CD4-positive, alpha-beta T cell (primary cell): ENCODE measurements at regions not wholly inside any gene's neighbourhood (a gene's known extent, or its start where the extent isn't known, plus 50 kb on each side); places are given as distances from the start of the nearest gene placed in this dataset.

Experiments used
- ATAC-seq: fragments of 200-7000 bp; cut with Tn5 transposase; one replicate; pipeline ENCODE4 v1.10.0; 2022; ENCODE audit warnings: mild to moderate bottlenecking; ENCODE audit not compliant: poor library complexity
- CTCF ChIA-PET: fragments of 350-600 bp; sonication (Branson Sonifier 250); formaldehyde crosslinking; loops from one replicate; lab custom pipeline; 2021; ENCODE audit warnings: antibody characterized with exemption, inconsistent platforms; lab: Charles Lee
- POLR2A ChIA-PET: fragments of 350-600 bp; sonication (Branson Sonifier 250); formaldehyde crosslinking; loops from one replicate; lab custom pipeline; 2021; ENCODE audit warnings: antibody characterized with exemption, inconsistent platforms; lab: Charles Lee
- DNase-seq, 14 experiments: peaks; one replicate each; pipeline ENCODE4 v3.0.0-alpha.2; 2013 to 2020; ENCODE audit warnings: mixed read lengths in 2 of 14
- H3K27ac ChIP-seq, 2 donors: one replicate each; pipeline versions ENCODE4 v1.5.1 to v1.7.0; 2013; ENCODE audit warnings: low read length in 2 of 2, low read depth in 1 of 2, mild to moderate bottlenecking in 1 of 2
- H3K27me3 ChIP-seq, 2 experiments: 1 replicate in 1 of 2; 2 replicates in 1 of 2; pipeline versions ENCODE4 v1.6.1 to v1.7.0; 2013; ENCODE audit warnings: low read length in 2 of 2, control low read depth in 1 of 2, mild to moderate bottlenecking in 1 of 2, moderate library complexity in 1 of 2; ENCODE audit not compliant: insufficient read depth in 2 of 2, control insufficient read depth in 1 of 2
- H3K36me3 ChIP-seq: one replicate; pipeline ENCODE4 v1.6.1; 2013; ENCODE audit warnings: low read length, control low read depth; ENCODE audit not compliant: insufficient read depth
- H3K4me1 ChIP-seq: one replicate; pipeline ENCODE4 v1.6.1; 2013; ENCODE audit warnings: low read length, control low read depth; ENCODE audit not compliant: insufficient read depth
- H3K4me3 ChIP-seq: one replicate; pipeline ENCODE4 v1.5.1; 2013; ENCODE audit warnings: mild to moderate bottlenecking, low read length, moderate library complexity
- H3K9me3 ChIP-seq, 2 experiments: 1 replicate in 1 of 2; 2 replicates in 1 of 2; pipeline versions ENCODE4 v1.6.1 to v1.7.0; 2013; ENCODE audit warnings: low read length in 2 of 2, mild to moderate bottlenecking in 2 of 2, control low read depth in 1 of 2, moderate library complexity in 1 of 2; ENCODE audit not compliant: control insufficient read depth in 1 of 2, insufficient read depth in 1 of 2
- H3K27ac Mint-ChIP-seq: one replicate; pipeline ENCODE4 v1.8.0; 2020; ENCODE audit warnings: mixed read lengths
- H3K27me3 Mint-ChIP-seq: one replicate; pipeline ENCODE4 v1.8.0; 2021; ENCODE audit warnings: mixed read lengths
- H3K36me3 Mint-ChIP-seq: one replicate; pipeline ENCODE4 v1.8.0; 2021; ENCODE audit warnings: low read depth, mixed read lengths
- H3K4me1 Mint-ChIP-seq: one replicate; pipeline ENCODE4 v1.8.0; 2021; ENCODE audit warnings: low read depth, mixed read lengths
- H3K4me3 Mint-ChIP-seq: one replicate; pipeline ENCODE4 v1.8.0; 2020; ENCODE audit warnings: mild to moderate bottlenecking, mixed read lengths
- H3K9me3 Mint-ChIP-seq: one replicate; pipeline ENCODE4 v1.8.0; 2020; ENCODE audit warnings: mixed read lengths
- CTCF ChIP-seq: fragments of 200-600 bp; IDR thresholded peaks from one replicate; pipeline ENCODE4 v1.8.0; 2022; ENCODE audit warnings: antibody characterized with exemption, mild to moderate bottlenecking
- intact Hi-C, 2 experiments: fragments of 100-400 bp; cut with DNase I in 1 of 2; cut with micrococcal nuclease in 1 of 2; formaldehyde crosslinking; loops; one replicate each; pipeline versions ENCODE4 v1.15.1 to v1.9.0; 2023 to 2025; cut with DNase I, micrococcal nuclease

GRCh38 chr12:34384693-34385092, 362.4 kb downstream of the ALG10 start:
- TF ChIP-seq CTCF = no peak
- H3K27me3 Mint-ChIP-seq = no peaks in the 10 kb centered on the region
- H3K4me1 Mint-ChIP-seq = no peaks in the 10 kb centered on the region
- no peak overlapping the region for H3K4me3 Mint-ChIP-seq
- Histone ChIP-seq H3K4me1 (no peaks in the 10 kb centered on the region), H3K27ac (no peak overlapping the region), H3K4me3 (no peak overlapping the region), H3K27me3 (peaks cover 0 to 2% of the 10 kb centered on the region in 2 experiments), H3K9me3 (peaks cover 29 to 100% of the 10 kb centered on the region in 2 experiments), H3K36me3 (no peaks in the 10 kb centered on the region)
- DNase-seq (no peak), ATAC-seq (no peak)
- ChIA-PET POLR2A (no interaction called here), CTCF (no interaction called here)
- H3K27ac Mint-ChIP-seq = no peak overlapping the region
- H3K9me3 Mint-ChIP-seq = no peaks in the 10 kb centered on the region
- intact Hi-C loops = no loop called here
- H3K36me3 Mint-ChIP-seq = no peaks in the 10 kb centered on the region

DNA sequence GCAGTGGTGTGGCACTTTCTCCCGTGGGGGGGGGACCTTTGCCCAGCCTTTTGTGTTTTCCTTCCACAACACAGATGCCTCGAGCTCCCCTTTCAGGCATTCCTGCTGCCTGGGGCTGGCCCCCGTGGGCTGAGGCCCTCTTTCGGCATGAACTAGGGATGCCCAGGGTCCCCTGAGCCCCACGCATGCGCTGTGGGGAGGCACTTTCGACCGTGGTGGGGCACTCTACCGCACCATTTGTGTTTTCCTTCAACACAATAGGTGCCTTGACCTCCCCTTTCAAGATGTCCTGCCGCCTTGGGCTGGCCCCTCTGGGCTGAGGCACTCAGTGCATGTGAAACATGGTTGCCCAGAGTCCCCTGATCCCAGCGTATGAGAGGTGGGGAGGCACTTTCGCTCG, 363.7 kb downstream of the ALG10 start:
- H3K27me3 Mint-ChIP-seq = no peaks in the 10 kb centered on the region
- peaks cover 34 to 100% of the 10 kb centered on the region in 2 experiments for H3K9me3 ChIP-seq
- no peaks in the 10 kb centered on the region for H3K4me1 Mint-ChIP-seq
- DNase-seq = no peak
- no peaks in the 10 kb centered on the region for H3K4me1 ChIP-seq
- no peak overlapping the region for H3K4me3 Mint-ChIP-seq
- H3K36me3 Mint-ChIP-seq = no peaks in the 10 kb centered on the region
- TF ChIP-seq CTCF = no peak
- ChIA-PET POLR2A (no interaction called here), CTCF (no interaction called here)
- H3K4me3 ChIP-seq = no peak overlapping the region
- H3K27me3 ChIP-seq = peaks cover 0 to 2% of the 10 kb centered on the region in 2 experiments
- H3K9me3 Mint-ChIP-seq = no peaks in the 10 kb centered on the region
- H3K27ac ChIP-seq = no peak overlapping the region
- intact Hi-C loops = no loop called here
- no peaks in the 10 kb centered on the region for H3K36me3 ChIP-seq
- no peak overlapping the region for H3K27ac Mint-ChIP-seq
- no peak for ATAC-seq

DNA sequence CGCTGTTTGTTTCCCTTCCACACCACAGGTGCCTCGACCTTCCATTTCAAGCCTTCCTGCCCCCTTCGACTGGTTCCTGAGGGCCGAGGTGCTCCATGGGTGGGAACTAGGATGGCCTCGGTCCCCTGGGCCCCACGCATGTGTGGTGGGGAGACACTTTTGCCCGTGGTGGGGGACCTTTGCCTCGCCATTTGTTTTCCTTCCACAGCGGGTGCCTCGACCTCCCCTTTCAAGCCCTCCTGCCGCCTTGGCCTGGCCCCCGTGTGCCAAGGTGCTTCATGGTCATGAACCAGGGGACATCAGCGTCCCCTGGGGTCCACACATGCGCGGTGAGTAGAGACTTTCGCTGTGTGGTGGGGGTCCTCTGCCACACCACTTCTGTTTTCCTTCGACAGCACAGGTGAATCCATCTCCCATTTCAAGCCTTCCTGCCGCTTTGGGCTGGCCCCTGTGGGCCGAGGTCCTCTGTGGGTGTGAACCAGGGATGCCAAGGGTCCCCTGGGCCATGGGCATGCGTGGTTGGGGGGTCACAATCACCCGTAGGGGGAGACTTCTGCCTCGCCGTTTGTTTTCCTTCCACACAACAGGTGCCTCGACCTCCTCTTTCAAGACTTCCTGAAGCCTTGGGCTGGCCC, 364.4 kb downstream of the ALG10 start:
- intact Hi-C loops = no loop called here
- ATAC-seq = no peak
- Histone ChIP-seq H3K4me1 (no peaks in the 10 kb centered on the region), H3K9me3 (peaks cover 29 to 100% of the 10 kb centered on the region in 2 experiments), H3K36me3 (no peaks in the 10 kb centered on the region), H3K27me3 (peaks cover 0 to 2% of the 10 kb centered on the region in 2 experiments), H3K27ac (no peak overlapping the region), H3K4me3 (no peak overlapping the region)
- POLR2A ChIA-PET = no interaction called here
- no peaks in the 10 kb centered on the region for H3K4me1 Mint-ChIP-seq
- no peaks in the 10 kb centered on the region for H3K27me3 Mint-ChIP-seq
- DNase-seq = no peak
- H3K4me3 Mint-ChIP-seq = no peak overlapping the region
- no peak for TF ChIP-seq CTCF
- CTCF ChIA-PET = no interaction called here
- no peak overlapping the region for H3K27ac Mint-ChIP-seq
- no peaks in the 10 kb centered on the region for H3K9me3 Mint-ChIP-seq
- no peaks in the 10 kb centered on the region for H3K36me3 Mint-ChIP-seq
